Endothelial cell of umbilical vein (primary cell): ENCODE measurements at regions not wholly inside any gene's neighbourhood (a gene's known extent, or its start where the extent isn't known, plus 50 kb on each side); places are given as distances from the start of the nearest gene placed in this dataset.

Experiments
- CTCF ChIP-seq, 2 donors: IDR thresholded peaks; 1 replicate in 1 of 2; 2 replicates in 1 of 2; pipeline ENCODE4 v1.5.1; 2011; ENCODE audit warnings: low read length in 2 of 2, mild to moderate bottlenecking in 2 of 2, moderate library complexity in 2 of 2, control low read depth in 1 of 2, inconsistent platforms in 1 of 2, low read depth in 1 of 2; ENCODE audit not compliant: insufficient read depth in 1 of 2; ENCODE audit errors: extremely low read depth in 1 of 2
- EZH2 ChIP-seq: IDR thresholded peaks from 2 replicates; pipeline ENCODE4 v1.6.1; 2012; ENCODE audit warnings: borderline replicate concordance, low read depth, mild to moderate bottlenecking, moderate library complexity, low read length, inconsistent platforms; ENCODE audit not compliant: severe bottlenecking
- FOS ChIP-seq: IDR thresholded peaks from 2 replicates; pipeline ENCODE4 v1.6.1; 2011; ENCODE audit warnings: mild to moderate bottlenecking, low read length, moderate library complexity, borderline replicate concordance; ENCODE audit not compliant: insufficient read depth
- GATA2 ChIP-seq: IDR thresholded peaks from 2 replicates; pipeline ENCODE4 v1.7.0; 2011; ENCODE audit warnings: low read depth, mild to moderate bottlenecking, moderate library complexity, mixed read lengths, low read length; ENCODE audit not compliant: insufficient read length, insufficient read depth
- JUN ChIP-seq: IDR thresholded peaks from 2 replicates; pipeline ENCODE4 v1.6.1; 2011; ENCODE audit warnings: borderline replicate concordance, low read depth; ENCODE audit not compliant: insufficient read length, insufficient read depth
- MAX ChIP-seq: IDR thresholded peaks from 2 replicates; pipeline ENCODE4 v1.6.1; 2011; ENCODE audit not compliant: insufficient read depth, insufficient read length
- MYC ChIP-seq: IDR thresholded peaks from one replicate; pipeline ENCODE4 v1.6.1; 2011; ENCODE audit warnings: mild to moderate bottlenecking, low read depth, low read length
- POLR2A ChIP-seq: IDR thresholded peaks from 2 replicates; pipeline ENCODE4 v1.6.1; 2012; ENCODE audit warnings: low read depth, mild to moderate bottlenecking, control low read depth, low read length
- POLR2AphosphoS5 ChIP-seq: IDR thresholded peaks from 2 replicates; pipeline ENCODE4 v1.6.1; 2012; ENCODE audit warnings: low read depth, mild to moderate bottlenecking, control low read depth, low read length, moderate library complexity; ENCODE audit not compliant: insufficient read depth

- no peak for TF ChIP-seq POLR2A
- no peak for TF ChIP-seq CTCF (IDR thresholded peaks at IDR 0.05; ENCODE audit: extremely low read depth in 1 of 2, insufficient read depth in 1 of 2, low read depth in 1 of 2, low read length in 2 of 2)
- TF ChIP-seq POLR2AphosphoS5: no peak
- no peak for TF ChIP-seq EZH2
- TF ChIP-seq MAX: no peak
- TF ChIP-seq FOS: peak; percentile 20
- no peak for TF ChIP-seq MYC
- peak; percentile 13 for TF ChIP-seq GATA2
- TF ChIP-seq JUN: peak; percentile 41
Observed at GRCh38 chr5:97980291-97980690, 793.2 kb upstream of the RGMB start.
